HEK293 (cell line): ENCODE measurements at regions not wholly inside any gene's neighbourhood (a gene's known extent, or its start where the extent isn't known, plus 50 kb on each side); places are given as distances from the start of the nearest gene placed in this dataset.

Experiments
- CTCF ChIA-PET: fragments of 350-600 bp; formaldehyde crosslinking; extraction: SDS; loops from one replicate; lab custom pipeline; 2021; ENCODE audit warnings: antibody characterized with exemption; lab: Yijun Ruan, JAX
- POLR2A ChIA-PET: fragments of 300-600 bp; formaldehyde crosslinking; extraction: SDS; loops from one replicate; lab custom pipeline; 2020; ENCODE audit warnings: antibody characterized with exemption, inconsistent platforms; lab: Yijun Ruan, JAX
- H3K27ac ChIP-seq: fragments of 200-500 bp; sonication (Bioruptor generic); 2 replicates; pipeline ENCODE4 v1.5.1; 2014; ENCODE audit warnings: low read depth, low read length, control low read depth, inconsistent platforms; ENCODE audit errors: extremely low read depth
- H3K36me3 ChIP-seq, 2 experiments: fragments of 200-500 bp in 1 of 2; sonication (Bioruptor generic) in 1 of 2; 1 replicate in 1 of 2; 2 replicates in 1 of 2; pipeline ENCODE4 v1.5.1; 2014 to 2017; ENCODE audit warnings: inconsistent platforms in 2 of 2, low read length in 2 of 2; ENCODE audit not compliant: control insufficient read depth in 2 of 2, insufficient read depth in 1 of 2
- H3K4me1 ChIP-seq: fragments of 200-500 bp; sonication (Bioruptor generic); 2 replicates; pipeline ENCODE4 v1.5.1; 2014; ENCODE audit warnings: mild to moderate bottlenecking, low read length, inconsistent platforms; ENCODE audit not compliant: control insufficient read depth, insufficient read depth
- H3K4me3 ChIP-seq: 2 replicates; pipeline ENCODE4 v1.5.1; 2011; ENCODE audit warnings: low read depth, mild to moderate bottlenecking, control low read depth, low read length, moderate library complexity
- H3K9me3 ChIP-seq: fragments of 200-500 bp; sonication (Bioruptor generic); 2 replicates; pipeline ENCODE4 v1.5.1; 2014; ENCODE audit warnings: low read depth, low read length, inconsistent platforms; ENCODE audit not compliant: control insufficient read depth, insufficient read depth
- EGR2 ChIP-seq: fragments of 450-650 bp; formaldehyde crosslinking; IDR thresholded peaks from 2 replicates; pipeline ENCODE4 v1.5.1; 2016; ENCODE audit warnings: low read depth, missing biosample characterization, missing genetic modification characterization
- GLIS1 ChIP-seq: fragments of 450-650 bp; formaldehyde crosslinking; IDR thresholded peaks from 2 replicates; pipeline ENCODE4 v1.5.1; 2016; ENCODE audit warnings: missing biosample characterization, missing genetic modification characterization
- GLIS2 ChIP-seq: fragments of 450-650 bp; formaldehyde crosslinking; IDR thresholded peaks from 2 replicates; pipeline ENCODE4 v1.5.1; 2016; ENCODE audit warnings: missing biosample characterization, missing genetic modification characterization
- HIC1 ChIP-seq: fragments of 450-650 bp; formaldehyde crosslinking; IDR thresholded peaks from 2 replicates; pipeline ENCODE4 v1.5.1; 2016; ENCODE audit warnings: missing biosample characterization, missing genetic modification characterization
- MEIS1 ChIP-seq: sonication (generic); formaldehyde crosslinking; IDR thresholded peaks from 2 replicates; pipeline ENCODE4 v1.8.1; 2022; ENCODE audit warnings: missing genetic modification reagents, mild to moderate bottlenecking, borderline replicate concordance
- PRDM4 ChIP-seq: fragments of 450-650 bp; formaldehyde crosslinking; IDR thresholded peaks from 2 replicates; pipeline ENCODE4 v1.5.1; 2017; ENCODE audit warnings: missing biosample characterization, missing genetic modification characterization
- ZBTB48 ChIP-seq: fragments of 450-650 bp; formaldehyde crosslinking; IDR thresholded peaks from 2 replicates; pipeline ENCODE4 v1.5.1; 2016; ENCODE audit warnings: missing biosample characterization, missing genetic modification characterization
- ZFP3 ChIP-seq: fragments of 450-650 bp; formaldehyde crosslinking; IDR thresholded peaks from 2 replicates; pipeline ENCODE4 v1.5.1; 2016; ENCODE audit warnings: low read depth, missing biosample characterization, missing genetic modification characterization
- ZNF138 ChIP-seq: fragments of 450-650 bp; formaldehyde crosslinking; IDR thresholded peaks from 2 replicates; pipeline ENCODE4 v1.5.1; 2016; ENCODE audit warnings: missing biosample characterization, missing genetic modification characterization, borderline replicate concordance
- ZNF140 ChIP-seq: fragments of 450-650 bp; formaldehyde crosslinking; IDR thresholded peaks from 2 replicates; pipeline ENCODE4 v1.5.1; 2016; ENCODE audit warnings: missing biosample characterization, missing genetic modification characterization
- ZNF239 ChIP-seq: fragments of 450-650 bp; formaldehyde crosslinking; IDR thresholded peaks from 2 replicates; pipeline ENCODE4 v1.5.1; 2016; ENCODE audit warnings: missing biosample characterization, missing genetic modification characterization
- ZNF280C ChIP-seq: fragments of 450-650 bp; formaldehyde crosslinking; IDR thresholded peaks from 2 replicates; pipeline ENCODE4 v1.5.1; 2016; ENCODE audit warnings: missing biosample characterization, missing genetic modification characterization
- ZNF555 ChIP-seq: fragments of 450-650 bp; formaldehyde crosslinking; conservative IDR thresholded peaks from 2 replicates; pipeline ENCODE4 v1.5.1; 2017; ENCODE audit warnings: missing biosample characterization, mild to moderate bottlenecking, missing genetic modification characterization, inconsistent platforms
- ZNF580 ChIP-seq: fragments of 450-650 bp; formaldehyde crosslinking; IDR thresholded peaks from 2 replicates; pipeline ENCODE4 v1.5.1; 2016; ENCODE audit warnings: missing biosample characterization, missing genetic modification characterization
- ZNF585B ChIP-seq: fragments of 450-650 bp; formaldehyde crosslinking; IDR thresholded peaks from 2 replicates; pipeline ENCODE4 v1.5.1; 2016; ENCODE audit warnings: missing biosample characterization, missing genetic modification characterization
- ZNF621 ChIP-seq: fragments of 450-650 bp; formaldehyde crosslinking; IDR thresholded peaks from 2 replicates; pipeline ENCODE4 v1.5.1; 2017; ENCODE audit warnings: missing biosample characterization, missing genetic modification characterization
- ZNF626 ChIP-seq: fragments of 450-650 bp; sonication (Bioruptor Pico); formaldehyde crosslinking; IDR thresholded peaks from 2 replicates; pipeline ENCODE4 v1.5.1; 2018; ENCODE audit warnings: missing biosample characterization, missing genetic modification characterization, inconsistent platforms
- ZNF701 ChIP-seq: fragments of 450-650 bp; formaldehyde crosslinking; IDR thresholded peaks from 2 replicates; pipeline ENCODE4 v1.5.1; 2016; ENCODE audit warnings: missing biosample characterization, missing genetic modification characterization
- ZNF704 ChIP-seq: fragments of 450-650 bp; formaldehyde crosslinking; IDR thresholded peaks from 2 replicates; pipeline ENCODE4 v1.5.1; 2016; ENCODE audit warnings: missing biosample characterization, missing genetic modification characterization
- ZNF76 ChIP-seq: fragments of 450-650 bp; formaldehyde crosslinking; IDR thresholded peaks from 2 replicates; pipeline ENCODE4; 2016; ENCODE audit warnings: low read depth, missing biosample characterization, missing genetic modification characterization, borderline replicate concordance
- ZNF768 ChIP-seq: fragments of 450-650 bp; formaldehyde crosslinking; IDR thresholded peaks from 2 replicates; pipeline ENCODE4 v1.5.1; 2018; ENCODE audit warnings: missing biosample characterization, mild to moderate bottlenecking, missing genetic modification characterization
- ZNF777 ChIP-seq: fragments of 450-650 bp; formaldehyde crosslinking; IDR thresholded peaks from 2 replicates; pipeline ENCODE4 v1.5.1; 2017; ENCODE audit warnings: missing biosample characterization, missing genetic modification characterization, borderline replicate concordance
- ZNF830 ChIP-seq: fragments of 450-650 bp; IDR thresholded peaks from 2 replicates; pipeline ENCODE4 v1.5.0; 2018; ENCODE audit warnings: missing biosample characterization, missing genetic modification characterization, low read depth, mild to moderate bottlenecking, moderate library complexity
- ZSCAN16 ChIP-seq: fragments of 450-650 bp; formaldehyde crosslinking; IDR thresholded peaks from 2 replicates; pipeline ENCODE4 v1.5.1; 2016; ENCODE audit warnings: missing biosample characterization, missing genetic modification characterization

GRCh38 chr12:130081117-130081805, 81.0 kb upstream of the FZD10 start:
- H3K4me1 ChIP-seq: no peaks in the 10 kb centered on the region
- H3K9me3 ChIP-seq: no peaks in the 10 kb centered on the region

GRCh38 chr12:130083002-130083401, 79.3 kb upstream of the FZD10 start:
- Histone ChIP-seq H3K9me3 (no peaks in the 10 kb centered on the region), H3K27ac (no peak overlapping the region), H3K36me3 (no peaks in the 10 kb centered on the region), H3K4me3 (no peak overlapping the region), H3K4me1 (no peaks in the 10 kb centered on the region)
- POLR2A ChIA-PET: no interaction called here
- CTCF ChIA-PET: no interaction called here
- TF ChIP-seq ZFP3 (tag by site-specific recombination) (no peak), HIC1 (tag by site-specific recombination) (no peak), ZNF704 (no peak), ZNF777 (tag by site-specific recombination) (no peak)

More at GRCh38 chr12:130081117-130081805, 81.0 kb upstream of the FZD10 start:
- POLR2A ChIA-PET: no interaction called here
- TF ChIP-seq MEIS1 (CRISPR knock-in tag): no peak
- no peak for TF ChIP-seq ZNF626
- TF ChIP-seq ZNF768 (tag by site-specific recombination): no peak
- no peak for TF ChIP-seq ZNF555 (tag by site-specific recombination)
- TF ChIP-seq ZNF140 (tag by site-specific recombination): no peak
- CTCF ChIA-PET: no interaction called here
- Histone ChIP-seq H3K36me3 (no peaks in the 10 kb centered on the region), H3K4me3 (no peak overlapping the region), H3K27ac (no peak overlapping the region)

GRCh38 chr12:130083734-130084133, 78.5 kb upstream of the FZD10 start:
- Histone ChIP-seq H3K36me3 (no peaks in the 10 kb centered on the region), H3K27ac (no peak overlapping the region), H3K4me1 (no peaks in the 10 kb centered on the region), H3K4me3 (no peak overlapping the region), H3K9me3 (no peaks in the 10 kb centered on the region)
- POLR2A ChIA-PET: no interaction called here
- CTCF ChIA-PET: no interaction called here
- TF ChIP-seq ZNF701 (no peak), EGR2 (no peak), ZNF580 (no peak), ZNF585B (no peak), ZNF280C (no peak), ZNF830 (no peak), ZSCAN16 (tag by site-specific recombination) (no peak), PRDM4 (tag by site-specific recombination) (no peak), GLIS1 (tag by site-specific recombination) (no peak), ZBTB48 (no peak), ZNF76 (tag by site-specific recombination) (no peak), GLIS2 (tag by site-specific recombination) (no peak), ZNF138 (tag by site-specific recombination) (no peak), ZNF621 (tag by site-specific recombination) (no peak), ZNF239 (tag by site-specific recombination) (no peak)
